Endothelial cell of umbilical vein (primary cell): ENCODE measurements at regions not wholly inside any gene's neighbourhood (a gene's known extent, or its start where the extent isn't known, plus 50 kb on each side); places are given as distances from the start of the nearest gene placed in this dataset.

Experiments
- BruUV-seq: library from RNA; stranded (reverse); fragments of 400-500 nt; replicated peaks from 2 replicates; lab custom pipeline; 2021; lab: Mats Ljungman, UMichigan
- CTCF ChIA-PET: fragments of 300-600, 350-600 bp; sonication (Branson Sonifier 250); formaldehyde crosslinking; loops from one replicate; lab custom pipeline; 2021; ENCODE audit warnings: antibody characterized with exemption, inconsistent platforms; lab: Charles Lee
- POLR2A ChIA-PET: fragments of 300-600, 350-600 bp; sonication (Branson Sonifier 250); formaldehyde crosslinking; loops from one replicate; lab custom pipeline; 2021; ENCODE audit warnings: antibody characterized with exemption, inconsistent platforms; lab: Charles Lee
- DNase-seq: peaks from one replicate; pipeline ENCODE4 v3.0.0-alpha.2; 2011; ENCODE audit warnings: low read depth, low spot score
- FAIRE-seq: peaks from 2 replicates; lab custom pipeline; 2011; peaks lifted over from hg19 to GRCh38; lab: Jason Lieb, UNC
- H2AFZ ChIP-seq: 2 replicates; pipeline ENCODE4 v1.6.0; 2012; ENCODE audit warnings: low read depth, low read length, control low read depth, inconsistent platforms
- H3K27ac ChIP-seq: 2 replicates; pipeline ENCODE4 v1.5.1; 2011; ENCODE audit warnings: low read depth, mild to moderate bottlenecking, control low read depth, low read length, moderate library complexity; ENCODE audit not compliant: insufficient read depth
- H3K27me3 ChIP-seq, 2 experiments: 2 replicates each; pipeline versions ENCODE4 v1.6.0 to v1.6.1; 2011; ENCODE audit warnings: low read length in 2 of 2, mixed read lengths in 1 of 2; ENCODE audit not compliant: control insufficient read depth in 2 of 2, insufficient read depth in 2 of 2
- H3K36me3 ChIP-seq, 2 experiments: 2 replicates in 1 of 2; 3 replicates in 1 of 2; pipeline ENCODE4 v1.5.1; 2011; ENCODE audit warnings: low read length in 2 of 2, mild to moderate bottlenecking in 1 of 2, moderate library complexity in 1 of 2; ENCODE audit not compliant: control insufficient read depth in 2 of 2, insufficient read depth in 2 of 2; ENCODE audit errors: extremely low read depth in 1 of 2
- H3K4me1 ChIP-seq: 3 replicates; pipeline ENCODE4 v1.5.1; 2011; ENCODE audit warnings: mild to moderate bottlenecking, low read length; ENCODE audit not compliant: control insufficient read depth, insufficient read depth; ENCODE audit errors: extremely low read depth
- H3K4me2 ChIP-seq: 2 replicates; pipeline ENCODE4 v1.6.1; 2011; ENCODE audit warnings: low read length, control low read depth, mixed read lengths; ENCODE audit not compliant: insufficient read depth
- H3K4me3 ChIP-seq, 3 experiments: fragments of 200-600 bp in 1 of 3; sonication (generic), shearing (Covaris generic) in 1 of 3; replicated peaks in 1 of 3; 2 replicates each; pipeline ENCODE4 v1.5.1; 2011 to 2016; ENCODE audit warnings: control low read depth in 3 of 3, low read length in 3 of 3, mild to moderate bottlenecking in 2 of 3, inconsistent platforms in 1 of 3, low read depth in 1 of 3, moderate library complexity in 1 of 3; ENCODE audit not compliant: insufficient read depth in 1 of 3
- H3K79me2 ChIP-seq: 2 replicates; pipeline ENCODE4 v1.6.0; 2012; ENCODE audit warnings: low read length, inconsistent platforms; ENCODE audit not compliant: control insufficient read depth, insufficient read depth
- H3K9ac ChIP-seq: replicated peaks from 2 replicates; pipeline ENCODE3; 2011; ENCODE audit warnings: low read length, control low read depth; ENCODE audit not compliant: insufficient read depth; ENCODE audit errors: extremely low read depth
- H3K9me1 ChIP-seq: replicated peaks from 3 replicates; pipeline ENCODE4 v1.6.0; 2011; ENCODE audit warnings: mild to moderate bottlenecking, low read length; ENCODE audit not compliant: control insufficient read depth, insufficient read depth; ENCODE audit errors: extremely low read depth
- H3K9me3 ChIP-seq: replicated peaks from 2 replicates; pipeline ENCODE4 v1.5.1; 2012; ENCODE audit warnings: low read length, inconsistent platforms; ENCODE audit not compliant: control insufficient read depth, insufficient read depth
- H4K20me1 ChIP-seq: replicated peaks from 2 replicates; pipeline ENCODE3; 2011; ENCODE audit warnings: mild to moderate bottlenecking, low read length; ENCODE audit not compliant: control insufficient read depth, insufficient read depth; ENCODE audit errors: extremely low read depth
- EZH2 ChIP-seq: IDR thresholded peaks from 2 replicates; pipeline ENCODE4 v1.6.1; 2012; ENCODE audit warnings: borderline replicate concordance, low read depth, mild to moderate bottlenecking, moderate library complexity, low read length, inconsistent platforms; ENCODE audit not compliant: severe bottlenecking
- POLR2A ChIP-seq: IDR thresholded peaks from 2 replicates; pipeline ENCODE4 v1.6.1; 2012; ENCODE audit warnings: low read depth, mild to moderate bottlenecking, control low read depth, low read length
- POLR2AphosphoS5 ChIP-seq: IDR thresholded peaks from 2 replicates; pipeline ENCODE4 v1.6.1; 2012; ENCODE audit warnings: low read depth, mild to moderate bottlenecking, control low read depth, low read length, moderate library complexity; ENCODE audit not compliant: insufficient read depth
- dilution Hi-C: fragments of 300-500 bp; cut with MboI; formaldehyde crosslinking; loops from one replicate; pipeline ENCODE4 v1.15.0; 2019; ENCODE audit warnings: low sequenced_read_pairs; ENCODE audit not compliant: extremely low pct_ligation_motif_present
- intact Hi-C: fragments of 100-400 bp; cut with micrococcal nuclease; formaldehyde crosslinking; loops from one replicate; pipeline ENCODE4 v1.10.0; 2022
- TF ChIP-seq, protein P1 (sequence below), 2 donors: IDR thresholded peaks; 1 replicate in 1 of 2; 2 replicates in 1 of 2; pipeline ENCODE4 v1.5.1; 2011; ENCODE audit warnings: low read length in 2 of 2, mild to moderate bottlenecking in 2 of 2, moderate library complexity in 2 of 2, control low read depth in 1 of 2, inconsistent platforms in 1 of 2, low read depth in 1 of 2; ENCODE audit not compliant: insufficient read depth in 1 of 2; ENCODE audit errors: extremely low read depth in 1 of 2

DNA sequence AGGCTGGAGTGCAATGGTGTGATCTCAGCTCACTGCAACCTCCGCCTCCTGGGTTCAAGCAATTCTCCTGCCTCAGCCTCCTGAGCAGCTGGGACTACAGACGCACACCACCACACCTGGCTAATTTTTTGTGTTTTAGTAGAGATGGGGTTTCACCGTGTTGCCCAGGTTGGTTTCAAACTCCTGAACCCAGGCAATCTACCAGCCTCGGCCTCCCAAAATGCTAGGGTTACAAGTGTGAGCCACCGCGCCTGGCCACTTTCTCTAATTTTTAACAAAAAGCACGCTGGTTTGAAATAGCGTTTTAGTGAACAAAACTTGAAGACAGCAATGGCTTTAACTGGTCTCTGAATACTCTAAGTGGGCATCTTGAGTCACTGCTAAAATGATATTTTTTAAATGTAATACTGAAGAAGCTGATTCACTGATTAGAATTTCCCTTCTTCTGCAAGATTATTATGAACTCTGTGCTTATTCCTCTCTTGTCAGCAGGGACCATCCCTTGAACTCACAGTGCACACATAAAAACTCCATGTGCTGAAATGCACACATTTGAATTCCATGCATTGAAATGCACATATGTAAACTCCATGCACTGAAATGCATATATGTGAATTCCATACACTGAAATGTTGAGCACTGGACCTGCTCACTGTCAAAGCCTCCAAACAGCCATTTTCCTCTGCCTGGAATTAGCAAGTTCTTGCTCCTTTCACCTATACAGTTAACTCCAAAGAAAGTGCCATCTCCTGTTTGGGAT lies 1411.5 kb upstream of the ACVR2A start:
- FAIRE-seq (no peak), DNase-seq (no peak)
- no peaks in the 10 kb centered on the region for H3K36me3 ChIP-seq
- no peaks in the 10 kb centered on the region for H3K79me2 ChIP-seq
- H4K20me1 ChIP-seq = no peaks in the 10 kb centered on the region
- no peak overlapping the region for H3K27ac ChIP-seq
- dilution Hi-C loops (no loop called here), intact Hi-C loops (no loop called here)
- no peak overlapping the region for H3K4me3 ChIP-seq
- H2AFZ ChIP-seq = no peak overlapping the region
- no peak overlapping the region for H3K4me2 ChIP-seq
- no TSS peak for BruUV-seq
- no peak overlapping the region for H3K9ac ChIP-seq
- H3K4me1 ChIP-seq = no peaks in the 10 kb centered on the region
- POLR2A ChIA-PET = no interaction called here
- CTCF ChIA-PET = no interaction called here
- H3K27me3 ChIP-seq = no peaks in the 10 kb centered on the region
- no peaks in the 10 kb centered on the region for H3K9me1 ChIP-seq
- TF ChIP-seq POLR2AphosphoS5 = no peak
- no peak for TF ChIP-seq EZH2
- no peaks in the 10 kb centered on the region for H3K9me3 ChIP-seq

DNA sequence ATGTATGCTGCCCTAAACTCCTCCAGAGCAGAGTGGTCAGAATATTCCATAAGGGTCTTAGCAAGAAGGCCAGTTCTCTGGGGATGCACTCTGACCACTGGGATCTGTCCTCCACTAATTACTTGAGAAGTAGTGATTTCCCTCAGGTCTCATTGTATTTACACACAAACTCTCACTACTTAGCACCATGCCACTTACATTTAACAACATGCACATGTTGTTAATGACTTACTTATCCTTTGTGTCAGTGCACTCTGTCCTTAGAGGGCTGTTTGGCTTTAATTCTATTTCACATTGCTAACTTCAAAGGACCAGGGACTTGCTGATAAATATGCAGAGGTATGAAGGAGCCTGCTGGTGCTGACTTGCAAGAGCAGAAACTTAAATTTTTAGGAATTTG lies 1415.5 kb upstream of the ACVR2A start:
- Histone ChIP-seq H4K20me1 (no peaks in the 10 kb centered on the region), H3K4me3 (no peak overlapping the region), H3K9me3 (no peaks in the 10 kb centered on the region), H3K36me3 (no peaks in the 10 kb centered on the region), H3K27ac (no peak overlapping the region), H2AFZ (no peak overlapping the region), H3K79me2 (no peaks in the 10 kb centered on the region), H3K9ac (no peak overlapping the region), H3K27me3 (no peaks in the 10 kb centered on the region), H3K4me1 (no peaks in the 10 kb centered on the region), H3K4me2 (no peak overlapping the region), H3K9me1 (no peaks in the 10 kb centered on the region)
- no TSS peak for BruUV-seq
- DNase-seq (no peak), FAIRE-seq (no peak)
- intact Hi-C loops (no loop called here), dilution Hi-C loops (no loop called here)
- TF ChIP-seq POLR2A = no peak
- TF ChIP-seq EZH2 = no peak
- TF ChIP-seq, protein P1, sequence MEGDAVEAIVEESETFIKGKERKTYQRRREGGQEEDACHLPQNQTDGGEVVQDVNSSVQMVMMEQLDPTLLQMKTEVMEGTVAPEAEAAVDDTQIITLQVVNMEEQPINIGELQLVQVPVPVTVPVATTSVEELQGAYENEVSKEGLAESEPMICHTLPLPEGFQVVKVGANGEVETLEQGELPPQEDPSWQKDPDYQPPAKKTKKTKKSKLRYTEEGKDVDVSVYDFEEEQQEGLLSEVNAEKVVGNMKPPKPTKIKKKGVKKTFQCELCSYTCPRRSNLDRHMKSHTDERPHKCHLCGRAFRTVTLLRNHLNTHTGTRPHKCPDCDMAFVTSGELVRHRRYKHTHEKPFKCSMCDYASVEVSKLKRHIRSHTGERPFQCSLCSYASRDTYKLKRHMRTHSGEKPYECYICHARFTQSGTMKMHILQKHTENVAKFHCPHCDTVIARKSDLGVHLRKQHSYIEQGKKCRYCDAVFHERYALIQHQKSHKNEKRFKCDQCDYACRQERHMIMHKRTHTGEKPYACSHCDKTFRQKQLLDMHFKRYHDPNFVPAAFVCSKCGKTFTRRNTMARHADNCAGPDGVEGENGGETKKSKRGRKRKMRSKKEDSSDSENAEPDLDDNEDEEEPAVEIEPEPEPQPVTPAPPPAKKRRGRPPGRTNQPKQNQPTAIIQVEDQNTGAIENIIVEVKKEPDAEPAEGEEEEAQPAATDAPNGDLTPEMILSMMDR (IDR thresholded peaks at IDR 0.05; ENCODE audit: extremely low read depth in 1 of 2, insufficient read depth in 1 of 2, low read depth in 1 of 2, low read length in 2 of 2) = no peak
- ChIA-PET CTCF (no interaction called here), POLR2A (no interaction called here)
